ENCODE measurements at regions not wholly inside any gene's neighbourhood (a gene's known extent, or its start where the extent isn't known, plus 50 kb on each side); places are given as distances from the start of the nearest gene placed in this dataset.
"Not testable (repeated sequence)": the region's sequence is repeated elsewhere in the genome, so short reads cannot be mapped to it uniquely, and the experiment has no call there.

GRCh38 chr13:111629016-111629415 lies 308.6 kb downstream of the TEX29 start:
- no peak overlapping the region for H3K27ac ChIP-seq
- no peak for TF ChIP-seq CTCF (IDR thresholded peaks at IDR 0.05)
- no peak for TF ChIP-seq POLR2AphosphoS5 (IDR thresholded peaks at IDR 0.05)
- TF ChIP-seq POLR2A (IDR thresholded peaks at IDR 0.05): no peak
- TF ChIP-seq EP300 (IDR thresholded peaks at IDR 0.05): no peak
- H3K9me3 ChIP-seq: no peaks in the 10 kb centered on the region
- H3K27me3 ChIP-seq: peaks cover 0 to 11% (median 0%) of the 10 kb centered on the region in 3 donors
- intact Hi-C loops (cut with DNase I): no loop called here
- no peaks in the 10 kb centered on the region for H3K4me1 ChIP-seq
- H3K4me3 ChIP-seq: no peak overlapping the region
- H3K36me3 ChIP-seq: no peaks in the 10 kb centered on the region
- peak; percentile 17 for DNase-seq
- WGBS, 2 donors: 80% methylated on average over 11 of the region's 11 CpGs

DNA sequence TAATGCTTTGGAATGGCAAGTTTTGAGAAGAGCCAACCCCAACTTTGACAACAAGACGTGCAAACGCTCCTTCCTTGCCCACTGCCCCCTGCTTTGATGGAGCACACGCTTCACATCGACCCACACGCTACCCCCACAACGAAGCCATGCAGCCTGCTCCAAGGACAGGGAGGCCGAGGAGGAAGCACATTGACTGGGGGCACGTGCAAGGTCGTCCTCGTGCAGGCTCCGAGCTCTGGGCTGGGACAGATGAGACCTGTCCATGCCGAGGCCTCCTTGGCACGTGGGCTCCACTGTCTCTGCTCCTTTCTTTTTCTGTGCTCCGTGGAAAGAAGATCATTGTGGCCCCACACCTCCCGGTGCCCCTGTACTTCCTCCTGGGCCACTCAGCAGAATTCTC lies 309.0 kb downstream of the TEX29 start:
- intact Hi-C loops (cut with DNase I): no loop called here

GRCh38 chr13:111629926-111630325 lies 309.5 kb downstream of the TEX29 start:
- DNase-seq: no peak
- H3K27ac ChIP-seq: no peak overlapping the region
- TF ChIP-seq POLR2A (IDR thresholded peaks at IDR 0.05) (no peak), CTCF (IDR thresholded peaks at IDR 0.05) (no peak), EP300 (IDR thresholded peaks at IDR 0.05) (no peak), POLR2AphosphoS5 (IDR thresholded peaks at IDR 0.05) (no peak)
- intact Hi-C loops (cut with DNase I): no loop called here
- 60 to 74% methylated on average over 14 of the region's 14 CpGs for WGBS, 2 donors
- H3K36me3 ChIP-seq: no peaks in the 10 kb centered on the region
- H3K4me3 ChIP-seq: no peak overlapping the region
- no peaks in the 10 kb centered on the region for H3K4me1 ChIP-seq
- H3K9me3 ChIP-seq: no peaks in the 10 kb centered on the region
- peaks cover 0 to 11% (median 0%) of the 10 kb centered on the region in 3 donors for H3K27me3 ChIP-seq

More for the DNA sequence above, 309.0 kb downstream of the TEX29 start:
- no peaks in the 10 kb centered on the region for H3K36me3 ChIP-seq
- 80 to 89% methylated on average over 15 of the region's 15 CpGs for WGBS, 2 donors
- H3K9me3 ChIP-seq: no peaks in the 10 kb centered on the region
- no peak overlapping the region for H3K27ac ChIP-seq
- H3K4me3 ChIP-seq: no peak overlapping the region
- peak; percentile 62 for DNase-seq
- peaks cover 0 to 11% (median 0%) of the 10 kb centered on the region in 3 donors for H3K27me3 ChIP-seq
- no peaks in the 10 kb centered on the region for H3K4me1 ChIP-seq
- TF ChIP-seq POLR2A (IDR thresholded peaks at IDR 0.05) (no peak), EP300 (IDR thresholded peaks at IDR 0.05) (no peak), CTCF (IDR thresholded peaks at IDR 0.05) (no peak), POLR2AphosphoS5 (IDR thresholded peaks at IDR 0.05) (no peak)

DNA sequence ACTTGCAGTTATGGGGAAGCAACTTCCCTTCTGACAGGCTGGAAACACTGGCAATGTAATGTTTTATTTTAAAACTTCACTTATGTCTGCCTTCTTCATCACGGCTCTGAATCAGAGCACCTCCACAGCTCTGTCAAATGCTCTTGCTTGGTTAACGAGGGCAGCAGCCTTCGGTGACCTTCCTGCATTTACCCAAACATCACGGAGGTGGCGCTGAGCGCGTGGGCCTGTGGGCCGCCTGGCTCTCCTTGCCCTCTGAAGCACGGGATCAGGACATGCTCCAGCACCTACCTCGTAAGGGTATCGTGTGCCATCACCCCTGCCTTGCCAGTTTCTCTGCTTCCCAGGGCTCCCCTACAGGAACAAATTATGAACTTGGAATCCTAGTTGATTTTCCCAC lies 310.0 kb downstream of the TEX29 start:
- Histone ChIP-seq H3K27me3 (peaks cover 0 to 11% (median 0%) of the 10 kb centered on the region in 3 donors), H3K9me3 (no peaks in the 10 kb centered on the region), H3K27ac (no peak overlapping the region), H3K36me3 (no peaks in the 10 kb centered on the region), H3K4me1 (no peaks in the 10 kb centered on the region), H3K4me3 (no peak overlapping the region)
- intact Hi-C loops (cut with DNase I): no loop called here
- no peak for DNase-seq
- TF ChIP-seq EP300 (IDR thresholded peaks at IDR 0.05) (no peak), POLR2A (IDR thresholded peaks at IDR 0.05) (no peak), CTCF (IDR thresholded peaks at IDR 0.05) (no peak), POLR2AphosphoS5 (IDR thresholded peaks at IDR 0.05) (no peak)
- WGBS, 2 donors: 65 to 76% methylated on average over 11 of the region's 11 CpGs

DNA sequence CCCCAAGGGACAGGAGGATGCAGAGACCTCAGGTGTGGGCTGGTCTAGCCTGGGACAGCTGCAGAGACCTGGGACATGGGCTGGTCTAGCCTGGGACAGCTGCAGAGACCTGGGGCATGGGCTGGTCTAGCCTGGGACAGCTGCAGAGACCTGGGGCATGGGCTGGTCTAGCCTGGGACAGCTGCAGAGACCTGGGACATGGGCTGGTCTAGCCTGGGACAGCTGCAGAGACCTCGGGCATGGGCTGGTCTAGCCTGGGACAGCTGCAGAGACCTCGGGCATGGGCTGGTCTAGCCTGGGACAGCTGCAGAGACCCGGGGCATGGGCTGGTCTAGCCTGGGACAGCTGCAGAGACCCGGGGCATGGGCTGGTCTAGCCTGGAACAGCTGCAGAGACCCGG lies 310.8 kb downstream of the TEX29 start:
- H3K4me3 ChIP-seq; H3K27me3 ChIP-seq; H3K27ac ChIP-seq; H3K36me3 ChIP-seq; H3K4me1 ChIP-seq; intact Hi-C loops (cut with DNase I); H3K9me3 ChIP-seq; DNase-seq: not testable (repeated sequence)
- 51 to 67% methylated on average over 5 of the region's 5 CpGs for WGBS, 2 donors

Measured in sigmoid colon (tissue), 6 donors.